ENCODE measurements at regions not wholly inside any gene's neighbourhood (a gene's known extent, or its start where the extent isn't known, plus 50 kb on each side); places are given as distances from the start of the nearest gene placed in this dataset.

DNA sequence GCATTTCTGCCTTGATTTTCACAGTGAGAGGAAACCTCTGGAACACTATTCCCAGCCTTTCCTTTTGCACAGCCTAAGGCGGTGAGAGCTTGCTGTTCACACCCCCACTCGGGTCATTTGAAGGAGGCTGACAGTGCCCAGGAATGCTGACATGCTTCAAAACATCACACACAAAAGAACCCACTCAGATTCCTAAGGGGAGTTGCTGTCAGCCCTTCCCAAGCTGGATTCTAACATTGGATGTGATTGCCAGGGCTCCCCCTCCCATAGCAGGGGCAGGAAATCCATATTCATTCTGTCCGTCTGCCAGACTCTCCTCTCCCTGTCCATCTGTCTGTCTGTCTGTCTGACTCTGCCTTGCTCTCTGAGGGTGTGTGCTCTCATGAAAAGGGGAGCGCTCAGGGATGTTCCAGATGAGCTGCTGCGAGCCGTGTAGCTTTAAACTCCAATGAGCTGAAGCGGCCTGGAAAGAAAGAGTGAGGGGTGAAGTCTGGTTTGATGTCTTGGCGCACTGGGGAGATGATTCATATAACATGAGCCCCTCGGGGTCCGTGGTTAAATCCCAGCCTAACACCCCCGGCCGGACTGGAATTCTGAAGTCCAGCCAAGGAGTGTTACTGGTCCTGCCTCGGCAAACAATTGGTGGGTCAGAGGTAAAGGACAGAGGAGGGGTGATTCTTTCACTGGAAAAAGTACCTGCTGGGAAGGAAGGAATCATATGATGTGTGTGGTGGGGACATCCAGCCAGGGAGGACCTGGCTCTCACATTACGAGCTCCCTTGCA lies 517.0 kb downstream of the CCDC171 start:
- no peaks in the 10 kb centered on the region for H3K9me3 ChIP-seq
- no peaks in the 10 kb centered on the region for H3K4me1 ChIP-seq
- DNase-seq (no peak), ATAC-seq (no peak)
- WGBS (ENCODE audit: insufficient coverage, low coverage, low lambda C conversion rate, missing lambda C conversion rate) = 66% methylated on average over 12 of the region's 14 CpGs
- no peak overlapping the region for H3K4me3 ChIP-seq
- H3K27me3 ChIP-seq = no peaks in the 10 kb centered on the region
- TF ChIP-seq POLR2A (IDR thresholded peaks at IDR 0.05) = no peak
- TF ChIP-seq, protein P1, sequence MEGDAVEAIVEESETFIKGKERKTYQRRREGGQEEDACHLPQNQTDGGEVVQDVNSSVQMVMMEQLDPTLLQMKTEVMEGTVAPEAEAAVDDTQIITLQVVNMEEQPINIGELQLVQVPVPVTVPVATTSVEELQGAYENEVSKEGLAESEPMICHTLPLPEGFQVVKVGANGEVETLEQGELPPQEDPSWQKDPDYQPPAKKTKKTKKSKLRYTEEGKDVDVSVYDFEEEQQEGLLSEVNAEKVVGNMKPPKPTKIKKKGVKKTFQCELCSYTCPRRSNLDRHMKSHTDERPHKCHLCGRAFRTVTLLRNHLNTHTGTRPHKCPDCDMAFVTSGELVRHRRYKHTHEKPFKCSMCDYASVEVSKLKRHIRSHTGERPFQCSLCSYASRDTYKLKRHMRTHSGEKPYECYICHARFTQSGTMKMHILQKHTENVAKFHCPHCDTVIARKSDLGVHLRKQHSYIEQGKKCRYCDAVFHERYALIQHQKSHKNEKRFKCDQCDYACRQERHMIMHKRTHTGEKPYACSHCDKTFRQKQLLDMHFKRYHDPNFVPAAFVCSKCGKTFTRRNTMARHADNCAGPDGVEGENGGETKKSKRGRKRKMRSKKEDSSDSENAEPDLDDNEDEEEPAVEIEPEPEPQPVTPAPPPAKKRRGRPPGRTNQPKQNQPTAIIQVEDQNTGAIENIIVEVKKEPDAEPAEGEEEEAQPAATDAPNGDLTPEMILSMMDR (IDR thresholded peaks at IDR 0.05) = no peak
- H3K27ac ChIP-seq = no peak overlapping the region
- intact Hi-C loops (cut with DNase I) = no loop called here
- H3K36me3 ChIP-seq = no peaks in the 10 kb centered on the region

DNA sequence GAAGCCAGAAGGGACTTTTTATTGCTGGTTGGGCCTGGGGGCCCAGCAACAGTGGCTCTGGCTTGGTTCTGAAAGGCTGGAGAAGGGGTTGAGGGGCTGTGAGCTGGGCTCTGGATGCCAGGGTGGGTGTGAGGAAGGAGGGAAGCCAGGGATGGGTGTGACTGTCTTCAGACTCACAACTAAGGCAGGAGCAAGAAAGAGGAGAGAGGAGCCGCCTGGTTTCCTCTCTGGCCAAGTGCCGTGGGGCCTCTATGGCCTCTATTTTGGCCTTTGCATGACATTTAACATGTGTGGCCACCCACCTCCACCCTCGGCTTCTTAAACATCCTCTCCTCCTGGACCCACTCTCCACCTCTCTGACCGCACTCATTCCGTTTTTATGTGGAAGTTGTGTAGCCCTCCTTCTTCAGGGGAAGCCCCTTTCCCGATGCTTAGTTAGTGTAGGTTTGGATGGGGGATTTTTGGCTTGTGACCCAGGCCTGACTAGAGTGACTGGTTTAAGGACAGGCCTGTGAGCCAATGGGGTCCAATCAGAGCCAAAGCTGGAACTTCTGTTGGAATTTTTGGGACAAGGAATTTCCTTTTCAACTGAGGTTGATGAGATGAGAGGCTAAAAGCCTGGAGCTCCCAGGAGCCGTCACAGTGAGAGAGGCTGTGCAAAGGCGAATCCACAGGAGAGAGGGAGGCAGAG lies 517.8 kb downstream of the CCDC171 start:
- TF ChIP-seq, protein P1 (IDR thresholded peaks at IDR 0.05) = no peak
- no peak for TF ChIP-seq POLR2A (IDR thresholded peaks at IDR 0.05)
- intact Hi-C loops (cut with DNase I) = no loop called here
- H3K4me3 ChIP-seq = no peak overlapping the region
- H3K27me3 ChIP-seq = no peaks in the 10 kb centered on the region
- no peaks in the 10 kb centered on the region for H3K36me3 ChIP-seq
- H3K27ac ChIP-seq = no peak overlapping the region
- WGBS (ENCODE audit: insufficient coverage, low coverage, low lambda C conversion rate, missing lambda C conversion rate) = 83% methylated on average over 6 of the region's 8 CpGs
- H3K9me3 ChIP-seq = no peaks in the 10 kb centered on the region
- ATAC-seq = no peak
- H3K4me1 ChIP-seq = no peaks in the 10 kb centered on the region
- DNase-seq = no peak

DNA sequence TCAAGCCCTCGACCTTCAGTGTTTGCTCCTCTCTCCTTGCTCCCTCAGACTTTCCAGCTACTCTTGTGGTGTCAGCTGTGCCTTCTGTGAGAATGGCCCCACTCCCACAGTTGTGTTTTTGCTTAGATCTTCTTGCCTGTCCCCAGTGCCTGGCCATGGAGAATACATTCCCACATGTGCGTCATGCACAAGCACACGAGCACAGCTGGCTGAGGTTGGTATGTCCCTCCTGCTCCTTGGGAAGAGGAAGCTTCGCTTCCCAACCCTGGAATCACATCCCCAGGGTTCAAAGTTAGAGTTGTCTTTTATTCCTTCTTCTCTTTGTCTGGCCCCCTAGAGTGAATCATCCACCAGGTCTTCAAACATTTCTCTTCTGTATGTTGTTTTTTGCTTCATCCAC lies 518.6 kb downstream of the CCDC171 start:
- no peaks in the 10 kb centered on the region for H3K4me1 ChIP-seq
- intact Hi-C loops (cut with DNase I) = no loop called here
- no peaks in the 10 kb centered on the region for H3K9me3 ChIP-seq
- DNase-seq (no peak), ATAC-seq (no peak)
- H3K27me3 ChIP-seq = no peaks in the 10 kb centered on the region
- H3K36me3 ChIP-seq = no peaks in the 10 kb centered on the region
- no peak overlapping the region for H3K4me3 ChIP-seq
- no peak for TF ChIP-seq POLR2A (IDR thresholded peaks at IDR 0.05)
- TF ChIP-seq, protein P1 (IDR thresholded peaks at IDR 0.05) = no peak
- 67% methylated on average over 4 of the region's 4 CpGs for WGBS (ENCODE audit: insufficient coverage, low coverage, low lambda C conversion rate, missing lambda C conversion rate)
- no peak overlapping the region for H3K27ac ChIP-seq

DNA sequence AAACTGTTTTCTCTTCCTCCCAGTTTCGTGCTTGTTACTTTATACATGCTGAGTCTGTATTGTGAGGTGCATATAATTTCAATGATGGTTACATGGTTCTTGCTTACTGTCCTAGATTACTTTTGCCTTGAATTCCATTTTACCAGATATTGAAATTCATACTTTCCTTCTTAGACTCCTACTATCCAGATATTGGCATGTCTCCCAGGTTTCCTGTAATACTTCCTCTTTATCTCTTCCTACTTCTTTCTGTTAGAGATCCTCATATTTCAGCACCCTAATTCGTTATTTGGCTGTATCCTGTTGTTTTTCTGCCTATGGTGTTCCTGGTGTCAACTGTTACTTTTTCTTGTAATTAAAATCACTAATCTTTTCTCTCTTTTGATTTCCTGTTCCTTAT lies 522.1 kb downstream of the CCDC171 start:
- Histone ChIP-seq H3K36me3 (no peaks in the 10 kb centered on the region), H3K4me1 (no peaks in the 10 kb centered on the region), H3K4me3 (no peak overlapping the region), H3K27me3 (no peaks in the 10 kb centered on the region), H3K27ac (no peak overlapping the region), H3K9me3 (no peaks in the 10 kb centered on the region)
- DNase-seq = no peak
- peak in 2 of 4 donors; percentile 17 to 25 for ATAC-seq
- WGBS (ENCODE audit: insufficient coverage, low coverage, low lambda C conversion rate, missing lambda C conversion rate) = 47% methylated on average over 2 of the region's 2 CpGs
- intact Hi-C loops (cut with DNase I) = no loop called here
- TF ChIP-seq POLR2A (IDR thresholded peaks at IDR 0.05) = no peak
- TF ChIP-seq, protein P1 (IDR thresholded peaks at IDR 0.05) = no peak

Data from right lobe of liver (tissue), 6 donors.